HFFc6 (cell line): ENCODE measurements at regions not wholly inside any gene's neighbourhood (a gene's known extent, or its start where the extent isn't known, plus 50 kb on each side); places are given as distances from the start of the nearest gene placed in this dataset.

Source experiments
- DNase-seq: peaks from one replicate; pipeline ENCODE4 v3.0.0-alpha.2; 2018
- H3K27ac Mint-ChIP-seq: 2 replicates; pipeline ENCODE4 v1.8.0; 2020; ENCODE audit warnings: mild to moderate bottlenecking, mixed read lengths
- H3K27me3 Mint-ChIP-seq: 2 replicates; pipeline ENCODE4 v1.8.0; 2021; ENCODE audit warnings: mild to moderate bottlenecking, moderate library complexity, mixed read lengths; ENCODE audit not compliant: insufficient read depth
- H3K36me3 Mint-ChIP-seq: 2 replicates; pipeline ENCODE4 v1.8.0; 2021; ENCODE audit warnings: low read depth, mixed read lengths
- H3K4me1 Mint-ChIP-seq: 2 replicates; pipeline ENCODE4 v1.8.0; 2020; ENCODE audit warnings: low read depth, mixed read lengths
- H3K4me3 Mint-ChIP-seq: 2 replicates; pipeline ENCODE4 v1.8.0; 2020; ENCODE audit warnings: mild to moderate bottlenecking, moderate library complexity, mixed read lengths
- H3K9me3 Mint-ChIP-seq: 2 replicates; pipeline ENCODE4 v1.8.0; 2020; ENCODE audit warnings: mild to moderate bottlenecking, mixed read lengths
- CTCF ChIP-seq: fragments of 200-600 bp; sonication (generic); IDR thresholded peaks from 2 replicates; pipeline ENCODE4 v1.5.0; 2021; ENCODE audit warnings: antibody characterized with exemption, mild to moderate bottlenecking

GRCh38 chr11:42707541-42707940 is 604.3 kb upstream of the API5 start:
- Mint-ChIP-seq H3K36me3 (peaks cover 5% of the 10 kb centered on the region), H3K27me3 (no peaks in the 10 kb centered on the region), H3K4me1 (no peaks in the 10 kb centered on the region), H3K4me3 (no peak overlapping the region), H3K27ac (no peak overlapping the region), H3K9me3 (peaks cover 59% of the 10 kb centered on the region)
- no peak for TF ChIP-seq CTCF
- no peak for DNase-seq

GRCh38 chr11:42709216-42709615 is 602.6 kb upstream of the API5 start:
- Mint-ChIP-seq H3K36me3 (peaks cover 5% of the 10 kb centered on the region), H3K4me3 (no peak overlapping the region), H3K27ac (no peak overlapping the region), H3K9me3 (peaks cover 49% of the 10 kb centered on the region), H3K4me1 (no peaks in the 10 kb centered on the region), H3K27me3 (no peaks in the 10 kb centered on the region)
- DNase-seq, result no peak
- no peak for TF ChIP-seq CTCF

GRCh38 chr11:42713279-42713678 is 598.5 kb upstream of the API5 start:
- no peaks in the 10 kb centered on the region for H3K4me1 Mint-ChIP-seq
- no peak for TF ChIP-seq CTCF
- H3K27ac Mint-ChIP-seq, result no peak overlapping the region
- H3K36me3 Mint-ChIP-seq, result peaks cover 5% of the 10 kb centered on the region; the same call in 1 of the 2 replicates
- no peaks in the 10 kb centered on the region for H3K27me3 Mint-ChIP-seq
- no peak overlapping the region for H3K4me3 Mint-ChIP-seq
- DNase-seq, result no peak
- peaks cover 50% of the 10 kb centered on the region for H3K9me3 Mint-ChIP-seq

- H3K36me3 Mint-ChIP-seq, result peaks cover 5% of the 10 kb centered on the region; the same call in 1 of the 2 replicates
- no peak for DNase-seq
- H3K4me3 Mint-ChIP-seq, result no peak overlapping the region
- no peaks in the 10 kb centered on the region for H3K4me1 Mint-ChIP-seq
- H3K27me3 Mint-ChIP-seq, result no peaks in the 10 kb centered on the region
- no peak for TF ChIP-seq CTCF
- H3K27ac Mint-ChIP-seq, result no peak overlapping the region
- H3K9me3 Mint-ChIP-seq, result peaks cover 50% of the 10 kb centered on the region
Observed at GRCh38 chr11:42713753-42714152, 598.0 kb upstream of the API5 start.

- Mint-ChIP-seq H3K27ac (no peak overlapping the region), H3K36me3 (no peaks in the 10 kb centered on the region), H3K4me3 (no peak overlapping the region), H3K9me3 (peaks cover 60% of the 10 kb centered on the region), H3K27me3 (no peaks in the 10 kb centered on the region; the same call in 1 of the 2 replicates), H3K4me1 (no peaks in the 10 kb centered on the region)
- DNase-seq, result no peak
- TF ChIP-seq CTCF, result no peak
Observed at GRCh38 chr11:42720716-42721563, 590.9 kb upstream of the API5 start.
